HepG2 (cell line): ENCODE measurements at regions not wholly inside any gene's neighbourhood (a gene's known extent, or its start where the extent isn't known, plus 50 kb on each side); places are given as distances from the start of the nearest gene placed in this dataset.

Experiments used
- ATAC-seq: fragments of 200-7000 bp; cut with Tn5 transposase; 3 replicates; pipeline ENCODE4 v1.9.1; 2020; ENCODE audit warnings: mild to moderate bottlenecking, moderate library complexity
- BruUV-seq: library from RNA; stranded (reverse); fragments of 400-500 nt; replicated peaks from 2 replicates; lab custom pipeline; 2021; lab: Mats Ljungman, UMichigan
- CTCF ChIA-PET: fragments of 300-600 bp; formaldehyde crosslinking; extraction: SDS; loops from one replicate; lab custom pipeline; 2021; ENCODE audit warnings: low total read pairs, inconsistent platforms, low intra/inter-chr PET ratio; lab: Yijun Ruan, JAX
- POLR2A ChIA-PET: fragments of 350-600 bp; sonication (Branson Sonifier 250); formaldehyde crosslinking; loops from one replicate; lab custom pipeline; 2020; ENCODE audit warnings: antibody characterized with exemption, inconsistent platforms; lab: Yijun Ruan, JAX
- DNase-seq: peaks from one replicate; pipeline ENCODE4 v3.0.0-alpha.2; 2015; ENCODE audit warnings: low spot score
- FAIRE-seq: peaks from 3 replicates; lab custom pipeline; 2011; peaks lifted over from hg19 to GRCh38; lab: Jason Lieb, UNC
- H2AFZ ChIP-seq: one replicate; pipeline ENCODE4 v1.6.1; 2011; ENCODE audit warnings: low read length, inconsistent platforms
- H3K27ac ChIP-seq: fragments of 300-600 bp; 3 replicates; pipeline ENCODE4 v1.8.0; 2011; ENCODE audit warnings: mixed run types, mild to moderate bottlenecking, mixed read lengths, low read length, inconsistent platforms; ENCODE audit not compliant: insufficient read depth; ENCODE audit errors: extremely low read length
- H3K27me3 ChIP-seq, 2 experiments: fragments of 200-600 bp in 1 of 2; 2 replicates in 1 of 2; 3 replicates in 1 of 2; pipeline versions ENCODE4 v1.6.0 to v1.8.0; 2011; ENCODE audit warnings: low read length in 2 of 2, mild to moderate bottlenecking in 2 of 2, moderate library complexity in 2 of 2, inconsistent platforms in 1 of 2; ENCODE audit not compliant: insufficient read depth in 2 of 2, control insufficient read depth in 1 of 2
- H3K36me3 ChIP-seq, 2 experiments: fragments of 200-600 bp in 1 of 2; replicated peaks in 1 of 2; 2 replicates in 1 of 2; 3 replicates in 1 of 2; pipeline versions ENCODE4 v1.5.1 to v1.8.0; 2011; ENCODE audit warnings: low read length in 2 of 2, inconsistent platforms in 1 of 2; ENCODE audit not compliant: insufficient read depth in 2 of 2, control insufficient read depth in 1 of 2
- H3K4me1 ChIP-seq: 2 replicates; pipeline ENCODE4 v1.5.1; 2012; ENCODE audit warnings: low read length, inconsistent platforms; ENCODE audit not compliant: insufficient read depth
- H3K4me2 ChIP-seq: 2 replicates; pipeline ENCODE4 v1.6.0; 2011; ENCODE audit warnings: low read depth, low read length, inconsistent platforms
- H3K4me3 ChIP-seq, 3 experiments: fragments of 200-600 bp in 1 of 3; sonication (generic), shearing (Covaris generic) in 1 of 3; replicated peaks in 1 of 3; 2 replicates each; pipeline ENCODE4 v1.5.1; 2011 to 2016; ENCODE audit warnings: low read length in 3 of 3, inconsistent platforms in 2 of 3, low read depth in 2 of 3, mild to moderate bottlenecking in 2 of 3, control low read depth in 1 of 3, mixed read lengths in 1 of 3; ENCODE audit not compliant: insufficient read depth in 1 of 3
- H3K79me2 ChIP-seq: one replicate; pipeline ENCODE4 v1.6.1; 2011; ENCODE audit warnings: low read length, inconsistent platforms; ENCODE audit not compliant: insufficient read depth
- H3K9ac ChIP-seq: 2 replicates; pipeline ENCODE4 v1.6.0; 2011; ENCODE audit warnings: mild to moderate bottlenecking, low read depth, low read length, inconsistent platforms; ENCODE audit not compliant: insufficient read depth
- H3K9me3 ChIP-seq: 2 replicates; pipeline ENCODE4 v1.5.1; 2012; ENCODE audit warnings: mild to moderate bottlenecking, low read length
- H4K20me1 ChIP-seq: 2 replicates; pipeline ENCODE4 v1.6.0; 2011; ENCODE audit warnings: inconsistent platforms, mild to moderate bottlenecking, low read length, moderate library complexity; ENCODE audit not compliant: insufficient read depth
- ATAD3A ChIP-seq: sonication (generic); formaldehyde crosslinking; IDR thresholded peaks from 2 replicates; pipeline ENCODE4 v1.4.0; 2020; ENCODE audit warnings: missing genetic modification reagents
- CAMTA2 ChIP-seq: sonication (generic); formaldehyde crosslinking; IDR thresholded peaks from 2 replicates; pipeline ENCODE4 v1.4.0; 2020; ENCODE audit warnings: mild to moderate bottlenecking, missing genetic modification reagents, borderline replicate concordance
- ESRRA ChIP-seq: sonication (generic); formaldehyde crosslinking; IDR thresholded peaks from 2 replicates; pipeline ENCODE4 v1.5.1; 2020; ENCODE audit warnings: mild to moderate bottlenecking, low read depth, missing genetic modification reagents
- MAF1 ChIP-seq: sonication (generic); formaldehyde crosslinking; IDR thresholded peaks from 2 replicates; pipeline ENCODE4 v1.5.0; 2020; ENCODE audit warnings: missing genetic modification reagents, borderline replicate concordance
- NR0B2 ChIP-seq: sonication (generic); formaldehyde crosslinking; IDR thresholded peaks from 2 replicates; pipeline ENCODE4 v1.4.0; 2020; ENCODE audit warnings: mild to moderate bottlenecking, missing genetic modification reagents
- SP5 ChIP-seq: IDR thresholded peaks from 2 replicates; pipeline ENCODE4 v1.6.1; 2016; ENCODE audit warnings: low read depth, borderline replicate concordance
- ZFP62 ChIP-seq: sonication (generic); formaldehyde crosslinking; IDR thresholded peaks from 2 replicates; pipeline ENCODE4 v1.4.0; 2020; ENCODE audit warnings: missing genetic modification reagents
- ZNF10 ChIP-seq: sonication (generic); formaldehyde crosslinking; IDR thresholded peaks from 2 replicates; pipeline ENCODE4 v1.4.0; 2020; ENCODE audit warnings: mild to moderate bottlenecking, low read depth, missing genetic modification reagents, borderline replicate concordance
- ZNF263 ChIP-seq: sonication (generic); formaldehyde crosslinking; IDR thresholded peaks from 2 replicates; pipeline ENCODE4 v1.4.0; 2020; ENCODE audit warnings: missing genetic modification reagents
- ZNF292 ChIP-seq: sonication (generic); formaldehyde crosslinking; IDR thresholded peaks from 2 replicates; pipeline ENCODE4 v1.8.1; 2022; ENCODE audit warnings: mild to moderate bottlenecking, low read depth, missing genetic modification reagents, borderline replicate concordance
- ZNF446 ChIP-seq: sonication (generic); formaldehyde crosslinking; IDR thresholded peaks from 2 replicates; pipeline ENCODE4 v1.5.0; 2020; ENCODE audit warnings: mild to moderate bottlenecking, missing genetic modification reagents
- ZNF501 ChIP-seq: sonication (generic); formaldehyde crosslinking; IDR thresholded peaks from 2 replicates; pipeline ENCODE4 v1.5.1; 2020; ENCODE audit warnings: mild to moderate bottlenecking, moderate library complexity, missing genetic modification reagents
- WGBS: methylation state at CpG from one replicate; pipeline ENCODE4 v1.1.6; 2017; ENCODE audit warnings: low lambda C conversion rate; 5-methylcytosine and 5-hydroxymethylcytosine counted together
- in situ Hi-C: cut with HindIII; loops from 2 replicates; pipeline ENCODE4 v1.10.0; 2017; ENCODE audit warnings: low pct_unique_long_range_greater_than_20kb; ENCODE audit not compliant: extremely low pct_ligation_motif_present
- intact Hi-C: fragments of 100-400 bp; cut with micrococcal nuclease; formaldehyde crosslinking; loops from one replicate; pipeline ENCODE4 v1.10.0; 2022; ENCODE audit not compliant: unreplicated experiment
- TF ChIP-seq, protein P1 (sequence below): sonication (generic); formaldehyde crosslinking; IDR thresholded peaks from 2 replicates; pipeline ENCODE4 v1.4.0; 2020; ENCODE audit warnings: missing genetic modification reagents, mild to moderate bottlenecking, borderline replicate concordance
- TF ChIP-seq, protein P2 (sequence below): sonication (generic); formaldehyde crosslinking; IDR thresholded peaks from 2 replicates; pipeline ENCODE4 v1.8.1; 2023; ENCODE audit warnings: mild to moderate bottlenecking, missing genetic modification reagents

- TF ChIP-seq ZNF10 (no peak), NR0B2 (no peak), ZFP62 (no peak), MAF1 (no peak), ZNF263 (CRISPR knock-in tag) (no peak)
- TF ChIP-seq, protein P1, sequence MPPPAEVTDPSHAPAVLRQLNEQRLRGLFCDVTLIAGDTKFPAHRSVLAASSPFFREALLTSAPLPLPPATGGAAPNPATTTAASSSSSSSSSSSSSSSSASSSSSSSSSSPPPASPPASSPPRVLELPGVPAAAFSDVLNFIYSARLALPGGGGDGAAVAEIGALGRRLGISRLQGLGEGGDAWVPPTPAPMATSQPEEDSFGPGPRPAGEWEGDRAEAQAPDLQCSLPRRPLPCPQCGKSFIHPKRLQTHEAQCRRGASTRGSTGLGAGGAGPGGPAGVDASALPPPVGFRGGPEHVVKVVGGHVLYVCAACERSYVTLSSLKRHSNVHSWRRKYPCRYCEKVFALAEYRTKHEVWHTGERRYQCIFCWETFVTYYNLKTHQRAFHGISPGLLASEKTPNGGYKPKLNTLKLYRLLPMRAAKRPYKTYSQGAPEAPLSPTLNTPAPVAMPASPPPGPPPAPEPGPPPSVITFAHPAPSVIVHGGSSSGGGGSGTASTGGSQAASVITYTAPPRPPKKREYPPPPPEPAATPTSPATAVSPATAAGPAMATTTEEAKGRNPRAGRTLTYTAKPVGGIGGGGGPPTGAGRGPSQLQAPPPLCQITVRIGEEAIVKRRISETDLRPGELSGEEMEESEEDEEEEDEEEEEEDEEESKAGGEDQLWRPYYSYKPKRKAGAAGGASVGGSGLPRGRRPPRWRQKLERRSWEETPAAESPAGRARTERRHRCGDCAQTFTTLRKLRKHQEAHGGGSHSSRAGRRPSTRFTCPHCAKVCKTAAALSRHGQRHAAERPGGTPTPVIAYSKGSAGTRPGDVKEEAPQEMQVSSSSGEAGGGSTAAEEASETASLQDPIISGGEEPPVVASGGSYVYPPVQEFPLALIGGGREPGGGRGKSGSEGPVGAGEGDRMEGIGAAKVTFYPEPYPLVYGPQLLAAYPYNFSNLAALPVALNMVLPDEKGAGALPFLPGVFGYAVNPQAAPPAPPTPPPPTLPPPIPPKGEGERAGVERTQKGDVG (CRISPR knock-in tag) = no peak
- TF ChIP-seq, protein P2, sequence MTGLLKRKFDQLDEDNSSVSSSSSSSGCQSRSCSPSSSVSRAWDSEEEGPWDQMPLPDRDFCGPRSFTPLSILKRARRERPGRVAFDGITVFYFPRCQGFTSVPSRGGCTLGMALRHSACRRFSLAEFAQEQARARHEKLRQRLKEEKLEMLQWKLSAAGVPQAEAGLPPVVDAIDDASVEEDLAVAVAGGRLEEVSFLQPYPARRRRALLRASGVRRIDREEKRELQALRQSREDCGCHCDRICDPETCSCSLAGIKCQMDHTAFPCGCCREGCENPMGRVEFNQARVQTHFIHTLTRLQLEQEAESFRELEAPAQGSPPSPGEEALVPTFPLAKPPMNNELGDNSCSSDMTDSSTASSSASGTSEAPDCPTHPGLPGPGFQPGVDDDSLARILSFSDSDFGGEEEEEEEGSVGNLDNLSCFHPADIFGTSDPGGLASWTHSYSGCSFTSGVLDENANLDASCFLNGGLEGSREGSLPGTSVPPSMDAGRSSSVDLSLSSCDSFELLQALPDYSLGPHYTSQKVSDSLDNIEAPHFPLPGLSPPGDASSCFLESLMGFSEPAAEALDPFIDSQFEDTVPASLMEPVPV (CRISPR knock-in tag) = no peak
Measured at GRCh38 chr1:239763850-239764249, 327.8 kb upstream of the FMN2 start (continued).

DNA sequence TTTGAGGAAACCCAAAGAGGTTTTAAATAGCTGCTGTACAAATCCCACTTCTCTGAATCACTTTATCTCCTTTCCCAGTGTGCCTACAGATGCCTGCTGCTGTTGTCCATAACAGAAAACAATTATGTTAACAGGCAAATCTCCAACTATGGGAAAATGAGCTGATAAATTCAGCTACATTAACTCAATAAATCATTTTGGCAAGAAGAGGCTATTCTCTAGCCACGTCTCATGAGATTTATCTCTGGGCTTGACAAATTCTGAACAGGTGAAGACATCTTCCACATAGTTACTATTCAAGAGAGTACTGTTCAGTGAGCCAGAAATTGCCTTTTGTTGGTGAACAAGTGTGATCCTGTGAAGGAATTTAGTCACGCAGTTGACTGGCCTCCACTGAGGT, 327.1 kb upstream of the FMN2 start:
- POLR2A ChIA-PET = no interaction called here
- in situ Hi-C loops (no loop called here), intact Hi-C loops (no loop called here)
- DNase-seq (no peak), FAIRE-seq (no peak), ATAC-seq (no peak)
- Histone ChIP-seq H4K20me1 (no peaks in the 10 kb centered on the region), H3K4me3 (no peak overlapping the region), H3K4me2 (no peak overlapping the region), H3K9ac (no peak overlapping the region), H3K79me2 (no peaks in the 10 kb centered on the region), H3K36me3 (no peaks in the 10 kb centered on the region), H2AFZ (no peak overlapping the region), H3K27ac (no peak overlapping the region), H3K4me1 (no peaks in the 10 kb centered on the region), H3K27me3 (no peaks in the 10 kb centered on the region), H3K9me3 (no peaks in the 10 kb centered on the region)
- no TSS peak for BruUV-seq
- CTCF ChIA-PET = no interaction called here
- WGBS = 7% methylated on average over 2 of the region's 2 CpGs
- TF ChIP-seq CAMTA2 (no peak), SP5 (CRISPR knock-in tag) (no peak), ATAD3A (CRISPR knock-in tag) (no peak), ZNF292 (CRISPR knock-in tag) (no peak), ZNF446 (CRISPR knock-in tag) (no peak), ZNF501 (CRISPR knock-in tag) (no peak), ESRRA (CRISPR knock-in tag) (no peak)
